IMR-90 (cell line): ENCODE measurements at regions not wholly inside any gene's neighbourhood (a gene's known extent, or its start where the extent isn't known, plus 50 kb on each side); places are given as distances from the start of the nearest gene placed in this dataset.
A peak's percentile ranks its signal among the peaks of the same experiment; 100 is the strongest.

Experiments
- ATAC-seq: fragments of 200-7000 bp; cut with Tn5 transposase; 2 replicates; pipeline ENCODE4 v1.9.1; 2020; ENCODE audit warnings: low read depth, mild to moderate bottlenecking, moderate library complexity
- BruUV-seq: library from RNA; stranded (reverse); fragments of 400-500 nt; replicated peaks from 2 replicates; lab custom pipeline; 2021; lab: Mats Ljungman, UMichigan
- CTCF ChIA-PET: fragments of 300-600 bp; formaldehyde crosslinking; extraction: SDS; loops from one replicate; lab custom pipeline; 2021; ENCODE audit warnings: antibody characterized with exemption; lab: Yijun Ruan, JAX
- POLR2A ChIA-PET: fragments of 300-600 bp; sonication (Branson Sonifier 250); formaldehyde crosslinking; loops from one replicate; lab custom pipeline; 2022; ENCODE audit warnings: antibody characterized with exemption; ENCODE audit not compliant: unreplicated experiment; lab: Charles Lee
- DNase-seq: peaks from one replicate; pipeline ENCODE4 v3.0.0; 2013
- H2AFZ ChIP-seq: replicated peaks from 2 replicates; pipeline ENCODE3; 2013; ENCODE audit warnings: low read length, mild to moderate bottlenecking; ENCODE audit not compliant: poor library complexity
- H2AK5ac ChIP-seq: 2 replicates; pipeline ENCODE4 v1.6.1; 2013; ENCODE audit warnings: low read depth, low read length, inconsistent platforms
- H2AK9ac ChIP-seq: replicated peaks from 2 replicates; pipeline ENCODE3; 2013; ENCODE audit warnings: mild to moderate bottlenecking, low read depth, low read length, moderate library complexity; ENCODE audit not compliant: poor library complexity
- H2BK120ac ChIP-seq: 2 replicates; pipeline ENCODE4 v1.6.1; 2013; ENCODE audit warnings: low read depth, low read length, inconsistent platforms
- H2BK15ac ChIP-seq: 3 replicates; pipeline ENCODE4 v1.6.1; 2013; ENCODE audit warnings: low read depth, low read length, inconsistent platforms
- H2BK20ac ChIP-seq: 2 replicates; pipeline ENCODE4 v1.6.1; 2013; ENCODE audit warnings: low read depth, mild to moderate bottlenecking, inconsistent platforms, low read length, moderate library complexity
- H2BK5ac ChIP-seq: 2 replicates; pipeline ENCODE4 v1.6.1; 2013; ENCODE audit warnings: mild to moderate bottlenecking, low read depth, low read length, inconsistent platforms; ENCODE audit not compliant: poor library complexity, severe bottlenecking
- H3K14ac ChIP-seq: replicated peaks from 2 replicates; pipeline ENCODE4 v1.6.1; 2013; ENCODE audit warnings: low read depth, low read length, inconsistent platforms
- H3K18ac ChIP-seq: 2 replicates; pipeline ENCODE4 v1.6.1; 2013; ENCODE audit warnings: low read depth, low read length, control low read depth
- H3K23ac ChIP-seq: 2 replicates; pipeline ENCODE4 v1.6.1; 2013; ENCODE audit warnings: low read depth, low read length, inconsistent platforms
- H3K27ac ChIP-seq: 2 replicates; pipeline ENCODE4 v1.5.1; 2013; ENCODE audit warnings: mild to moderate bottlenecking, control low read depth, low read length; ENCODE audit not compliant: insufficient read depth
- H3K27me3 ChIP-seq: 2 replicates; pipeline ENCODE4 v1.6.1; 2013; ENCODE audit warnings: low read length; ENCODE audit not compliant: control insufficient read depth, insufficient read depth
- H3K36me3 ChIP-seq: 2 replicates; pipeline ENCODE4 v1.6.1; 2013; ENCODE audit warnings: low read length, mixed read lengths; ENCODE audit not compliant: control insufficient read depth, insufficient read depth
- H3K4ac ChIP-seq: 2 replicates; pipeline ENCODE4 v1.6.1; 2013; ENCODE audit warnings: low read depth, low read length, inconsistent platforms
- H3K4me1 ChIP-seq: 2 replicates; pipeline ENCODE4 v1.6.1; 2013; ENCODE audit warnings: low read length, mixed read lengths; ENCODE audit not compliant: control insufficient read depth, insufficient read depth
- H3K4me2 ChIP-seq: 2 replicates; pipeline ENCODE4 v1.6.1; 2013; ENCODE audit warnings: low read depth, mild to moderate bottlenecking, control low read depth, low read length, moderate library complexity
- H3K4me3 ChIP-seq: 2 replicates; pipeline ENCODE4 v1.5.1; 2013; ENCODE audit warnings: low read depth, mild to moderate bottlenecking, control low read depth, low read length, moderate library complexity; ENCODE audit not compliant: insufficient read depth
- H3K56ac ChIP-seq: 2 replicates; pipeline ENCODE4 v1.6.1; 2013; ENCODE audit warnings: low read length, inconsistent platforms; ENCODE audit not compliant: insufficient read depth; ENCODE audit errors: extremely low read depth
- H3K79me1 ChIP-seq, 2 experiments: 2 replicates each; pipeline ENCODE4 v1.6.1; 2013; ENCODE audit warnings: low read length in 2 of 2, inconsistent platforms in 1 of 2, low read depth in 1 of 2
- H3K9ac ChIP-seq: 2 replicates; pipeline ENCODE4 v1.6.1; 2013; ENCODE audit warnings: low read depth, low read length, control low read depth
- H3K9me1 ChIP-seq: 2 replicates; pipeline ENCODE4 v1.6.1; 2013; ENCODE audit warnings: low read length, inconsistent platforms; ENCODE audit not compliant: insufficient read depth
- H3K9me3 ChIP-seq: 2 replicates; pipeline ENCODE4 v1.6.1; 2013; ENCODE audit warnings: low read length; ENCODE audit not compliant: control insufficient read depth, insufficient read depth
- H4K20me1 ChIP-seq: 2 replicates; pipeline ENCODE4 v1.6.1; 2013; ENCODE audit warnings: low read length, inconsistent platforms; ENCODE audit not compliant: insufficient read depth
- H4K5ac ChIP-seq: 2 replicates; pipeline ENCODE4 v1.6.1; 2013; ENCODE audit warnings: mild to moderate bottlenecking, low read depth, low read length, control low read depth
- H4K8ac ChIP-seq, 2 experiments: 2 replicates each; pipeline ENCODE4 v1.6.1; 2013; ENCODE audit warnings: low read depth in 2 of 2, low read length in 2 of 2, control low read depth in 1 of 2, inconsistent platforms in 1 of 2
- H4K91ac ChIP-seq: 2 replicates; pipeline ENCODE4 v1.6.1; 2013; ENCODE audit warnings: low read depth, low read length, inconsistent platforms; ENCODE audit not compliant: insufficient read depth
- BHLHE40 ChIP-seq: fragments of 150-350 bp; IDR thresholded peaks from 2 replicates; pipeline ENCODE4 v1.6.1; 2016; ENCODE audit warnings: mild to moderate bottlenecking, low read depth, low read length
- CEBPB ChIP-seq: IDR thresholded peaks from 2 replicates; pipeline ENCODE4 v1.6.1; 2012; ENCODE audit warnings: low read depth, low read length, improper control_type of control experiment
- CHD1 ChIP-seq: IDR thresholded peaks from 2 replicates; pipeline ENCODE4 v1.6.1; 2012; ENCODE audit warnings: low read depth, low read length, improper control_type of control experiment
- FOS ChIP-seq: fragments of 150-350 bp; IDR thresholded peaks from 2 replicates; pipeline ENCODE4 v1.6.1; 2016; ENCODE audit warnings: low read depth, low read length
- MAFK ChIP-seq: IDR thresholded peaks from 2 replicates; pipeline ENCODE4 v1.6.1; 2012; ENCODE audit warnings: low read depth, low read length, improper control_type of control experiment
- MAZ ChIP-seq: IDR thresholded peaks from 2 replicates; pipeline ENCODE4 v1.6.1; 2012; ENCODE audit warnings: low read depth, mild to moderate bottlenecking, low read length, improper control_type of control experiment, moderate library complexity, borderline replicate concordance
- MXI1 ChIP-seq: IDR thresholded peaks from 2 replicates; pipeline ENCODE4 v1.6.1; 2012; ENCODE audit warnings: low read depth, mild to moderate bottlenecking, low read length, moderate library complexity, borderline replicate concordance
- NFE2L2 ChIP-seq: fragments of 150-350 bp; IDR thresholded peaks from 2 replicates; pipeline ENCODE4 v1.6.1; 2016; ENCODE audit warnings: low read depth, mild to moderate bottlenecking, low read length
- POLR2A ChIP-seq: IDR thresholded peaks from 2 replicates; pipeline ENCODE4 v1.6.1; 2012; ENCODE audit warnings: mild to moderate bottlenecking, low read depth, low read length
- RAD21 ChIP-seq: IDR thresholded peaks from 2 replicates; pipeline ENCODE4 v1.6.1; 2012; ENCODE audit warnings: low read length, improper control_type of control experiment
- RCOR1 ChIP-seq: IDR thresholded peaks from 2 replicates; pipeline ENCODE4 v1.6.1; 2012; ENCODE audit warnings: mild to moderate bottlenecking, low read length, improper control_type of control experiment; ENCODE audit not compliant: insufficient replicate concordance
- RFX5 ChIP-seq: IDR thresholded peaks from 2 replicates; pipeline ENCODE4 v1.8.0; 2012; ENCODE audit warnings: low read depth, mild to moderate bottlenecking, low read length, moderate library complexity
- SMC3 ChIP-seq: fragments of 150-350 bp; IDR thresholded peaks from 2 replicates; pipeline ENCODE4 v1.6.1; 2016; ENCODE audit warnings: low read depth, mild to moderate bottlenecking, antibody characterized with exemption, low read length, moderate library complexity
- WGBS, 2 experiments: methylation state at CpG; one replicate each; pipeline versions ENCODE4 v1.1.5 to v1.1.7; 2013; ENCODE audit warnings: missing lambda C conversion rate in 2 of 2; ENCODE audit not compliant: insufficient read length in 1 of 2; ENCODE audit errors: extremely low coverage in 2 of 2; 5-methylcytosine and 5-hydroxymethylcytosine counted together
- dilution Hi-C: fragments of 300-500 bp; cut with HindIII; formaldehyde crosslinking; loops from one replicate; pipeline ENCODE4 v1.14.3; 2018; ENCODE audit warnings: low sequenced_read_pairs; ENCODE audit not compliant: unreplicated experiment
- in situ Hi-C: fragments of 300-500 bp; cut with MboI; formaldehyde crosslinking; loops from 3 replicates; pipeline ENCODE4 v1.14.3; 2019; ENCODE audit warnings: low sequenced_read_pairs, inconsistent platforms, mixed read lengths
- intact Hi-C: fragments of 100-400 bp; cut with micrococcal nuclease; formaldehyde crosslinking; loops from 2 replicates; pipeline ENCODE4 v1.10.0; 2022
- TF ChIP-seq, protein P1 (sequence below): fragments of 150-350 bp; IDR thresholded peaks from 2 replicates; pipeline ENCODE4 v1.6.1; 2017; ENCODE audit warnings: mild to moderate bottlenecking, antibody characterized with exemption, low read length, low read depth
- TF ChIP-seq, protein P2 (sequence below): fragments of 150-350 bp; IDR thresholded peaks from 2 replicates; pipeline ENCODE4 v1.6.1; 2016; ENCODE audit warnings: low read depth, mild to moderate bottlenecking, low read length, moderate library complexity, borderline replicate concordance
- TF ChIP-seq, protein P3 (sequence below): conservative IDR thresholded peaks from 2 replicates; pipeline ENCODE4 v1.5.1; 2012; ENCODE audit warnings: mild to moderate bottlenecking, low read depth, low read length, improper control_type of control experiment

DNA sequence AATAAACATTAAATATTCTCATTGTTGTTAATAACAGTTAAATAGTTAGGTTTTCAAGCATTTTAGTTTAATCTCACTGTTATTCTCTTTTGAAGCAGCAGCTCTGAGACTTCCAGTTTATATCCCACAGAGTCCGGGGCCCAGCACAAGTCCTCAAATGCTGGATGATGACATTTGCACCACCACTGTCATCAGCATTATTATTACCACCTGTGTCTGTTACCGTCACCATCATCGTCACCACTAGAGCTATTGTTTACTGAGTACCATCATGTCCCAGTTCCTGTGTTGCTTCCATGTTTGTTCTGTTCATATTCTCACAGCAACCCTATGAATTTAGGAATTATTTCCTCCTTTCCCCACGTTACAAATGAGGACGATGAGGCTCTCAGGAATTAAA lies 169.2 kb upstream of the NR3C1 start:
- no peak overlapping the region; the same call in 1 of the 2 replicates for H2AK5ac ChIP-seq
- H3K4ac ChIP-seq = no peak overlapping the region
- H4K91ac ChIP-seq = no peak overlapping the region
- no peak overlapping the region for H3K56ac ChIP-seq
- no peak overlapping the region for H4K5ac ChIP-seq
- ChIA-PET CTCF (no interaction called here), POLR2A (no interaction called here)
- dilution Hi-C loops = no loop called here
- no peak overlapping the region for H3K14ac ChIP-seq
- H3K79me1 ChIP-seq = no peaks in the 10 kb centered on the region
- H2BK5ac ChIP-seq = no peak overlapping the region
- H3K4me3 ChIP-seq = no peak overlapping the region
- no peaks in the 10 kb centered on the region for H3K27me3 ChIP-seq
- peaks cover 3% of the 10 kb centered on the region for H3K9me1 ChIP-seq
- no peaks in the 10 kb centered on the region for H3K9me3 ChIP-seq
- H3K36me3 ChIP-seq = no peaks in the 10 kb centered on the region
- ATAC-seq (no peak), DNase-seq (no peak)
- no peak overlapping the region for H3K18ac ChIP-seq
- no peak overlapping the region for H3K27ac ChIP-seq
- intact Hi-C loops = no loop called here
- in situ Hi-C loops = no loop called here
- H3K23ac ChIP-seq = no peak overlapping the region
- no peak overlapping the region for H2AK9ac ChIP-seq
- H3K9ac ChIP-seq = no peak overlapping the region
- no peaks in the 10 kb centered on the region for H4K20me1 ChIP-seq
- WGBS, 2 experiments = 90% methylated on average over 2 of the region's 5 CpGs; no CpG with 5 or more reads in 1 of the 2 experiments
- BruUV-seq = no TSS peak
- no peak overlapping the region for H2BK20ac ChIP-seq
- no peak overlapping the region for H2AFZ ChIP-seq
- TF ChIP-seq SMC3 = no peak
- no peak for TF ChIP-seq FOS
- no peak for TF ChIP-seq MAFK
- TF ChIP-seq CHD1 = no peak
- TF ChIP-seq, protein P1, sequence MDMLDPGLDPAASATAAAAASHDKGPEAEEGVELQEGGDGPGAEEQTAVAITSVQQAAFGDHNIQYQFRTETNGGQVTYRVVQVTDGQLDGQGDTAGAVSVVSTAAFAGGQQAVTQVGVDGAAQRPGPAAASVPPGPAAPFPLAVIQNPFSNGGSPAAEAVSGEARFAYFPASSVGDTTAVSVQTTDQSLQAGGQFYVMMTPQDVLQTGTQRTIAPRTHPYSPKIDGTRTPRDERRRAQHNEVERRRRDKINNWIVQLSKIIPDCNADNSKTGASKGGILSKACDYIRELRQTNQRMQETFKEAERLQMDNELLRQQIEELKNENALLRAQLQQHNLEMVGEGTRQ = no peak
- no peak for TF ChIP-seq RCOR1
- TF ChIP-seq, protein P2, sequence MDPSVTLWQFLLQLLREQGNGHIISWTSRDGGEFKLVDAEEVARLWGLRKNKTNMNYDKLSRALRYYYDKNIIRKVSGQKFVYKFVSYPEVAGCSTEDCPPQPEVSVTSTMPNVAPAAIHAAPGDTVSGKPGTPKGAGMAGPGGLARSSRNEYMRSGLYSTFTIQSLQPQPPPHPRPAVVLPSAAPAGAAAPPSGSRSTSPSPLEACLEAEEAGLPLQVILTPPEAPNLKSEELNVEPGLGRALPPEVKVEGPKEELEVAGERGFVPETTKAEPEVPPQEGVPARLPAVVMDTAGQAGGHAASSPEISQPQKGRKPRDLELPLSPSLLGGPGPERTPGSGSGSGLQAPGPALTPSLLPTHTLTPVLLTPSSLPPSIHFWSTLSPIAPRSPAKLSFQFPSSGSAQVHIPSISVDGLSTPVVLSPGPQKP = no peak
- TF ChIP-seq MXI1 = no peak
- no peak for TF ChIP-seq NFE2L2
- TF ChIP-seq POLR2A = no peak
- TF ChIP-seq, protein P3, sequence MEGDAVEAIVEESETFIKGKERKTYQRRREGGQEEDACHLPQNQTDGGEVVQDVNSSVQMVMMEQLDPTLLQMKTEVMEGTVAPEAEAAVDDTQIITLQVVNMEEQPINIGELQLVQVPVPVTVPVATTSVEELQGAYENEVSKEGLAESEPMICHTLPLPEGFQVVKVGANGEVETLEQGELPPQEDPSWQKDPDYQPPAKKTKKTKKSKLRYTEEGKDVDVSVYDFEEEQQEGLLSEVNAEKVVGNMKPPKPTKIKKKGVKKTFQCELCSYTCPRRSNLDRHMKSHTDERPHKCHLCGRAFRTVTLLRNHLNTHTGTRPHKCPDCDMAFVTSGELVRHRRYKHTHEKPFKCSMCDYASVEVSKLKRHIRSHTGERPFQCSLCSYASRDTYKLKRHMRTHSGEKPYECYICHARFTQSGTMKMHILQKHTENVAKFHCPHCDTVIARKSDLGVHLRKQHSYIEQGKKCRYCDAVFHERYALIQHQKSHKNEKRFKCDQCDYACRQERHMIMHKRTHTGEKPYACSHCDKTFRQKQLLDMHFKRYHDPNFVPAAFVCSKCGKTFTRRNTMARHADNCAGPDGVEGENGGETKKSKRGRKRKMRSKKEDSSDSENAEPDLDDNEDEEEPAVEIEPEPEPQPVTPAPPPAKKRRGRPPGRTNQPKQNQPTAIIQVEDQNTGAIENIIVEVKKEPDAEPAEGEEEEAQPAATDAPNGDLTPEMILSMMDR = no peak
- no peak for TF ChIP-seq RAD21
- no peak for TF ChIP-seq CEBPB
- TF ChIP-seq BHLHE40 = no peak
- no peak for TF ChIP-seq RFX5
- TF ChIP-seq MAZ = no peak
- no peak overlapping the region for H3K4me2 ChIP-seq
- no peak overlapping the region for H4K8ac ChIP-seq
- H2BK15ac ChIP-seq = 0 out of 3 replicates have a peak overlapping the region, but pooled peaks have one; percentile 28
- H2BK120ac ChIP-seq = no peak overlapping the region
- 0 out of 2 replicates have a peak, but pooled peaks cover 4% of the 10 kb centered on the region for H3K4me1 ChIP-seq
